Tibial nerve (tissue), 4 donors: ENCODE measurements at regions not wholly inside any gene's neighbourhood (a gene's known extent, or its start where the extent isn't known, plus 50 kb on each side); places are given as distances from the start of the nearest gene placed in this dataset.

Experiments
- CTCF ChIP-seq, 5 experiments: fragments of 200-600 bp in 3 of 5; fragments of 450-650 bp in 2 of 5; sonication (generic) in 3 of 5; IDR thresholded peaks; one replicate each; pipeline ENCODE4 v1.5.1; 2016 to 2019; ENCODE audit warnings: antibody characterized with exemption in 5 of 5, mild to moderate bottlenecking in 3 of 5, moderate library complexity in 2 of 5
- EP300 ChIP-seq, 2 donors: sonication (generic); formaldehyde crosslinking; IDR thresholded peaks; one replicate each; pipeline ENCODE4 v1.6.1; 2017; ENCODE audit warnings: antibody characterized with exemption in 2 of 2, mild to moderate bottlenecking in 1 of 2

GRCh38 chr18:69109686-69110085 is 291.0 kb upstream of the DOK6 start:
- TF ChIP-seq EP300 (IDR thresholded peaks at IDR 0.05) (no peak), CTCF (IDR thresholded peaks at IDR 0.05) (no peak)
